ENCODE measurements at regions not wholly inside any gene's neighbourhood (a gene's known extent, or its start where the extent isn't known, plus 50 kb on each side); places are given as distances from the start of the nearest gene placed in this dataset.

GRCh38 chr6:141259091-141259490 is 873.6 kb upstream of the GJE1 start:
- DNase-seq (ENCODE audit: low spot score): no peak
- in situ Hi-C loops (cut with MboI; ENCODE audit: low sequenced_read_pairs, unreplicated experiment): no loop called here
- TF ChIP-seq CTCF (IDR thresholded peaks at IDR 0.05; ENCODE audit: borderline replicate concordance, control extremely low read depth, extremely low read depth, insufficient read depth, missing control alignments): no peak

- in situ Hi-C loops (cut with MboI; ENCODE audit: low sequenced_read_pairs, unreplicated experiment): no loop called here
- no peak for DNase-seq (ENCODE audit: low spot score)
- no peak for TF ChIP-seq CTCF (IDR thresholded peaks at IDR 0.05; ENCODE audit: borderline replicate concordance, control extremely low read depth, extremely low read depth, insufficient read depth, missing control alignments)
These were observed 874.2 kb upstream of the GJE1 start for GRCh38 chr6:141258516-141258915.

- in situ Hi-C loops (cut with MboI; ENCODE audit: low sequenced_read_pairs, unreplicated experiment): no loop called here
- no peak for TF ChIP-seq CTCF (IDR thresholded peaks at IDR 0.05; ENCODE audit: borderline replicate concordance, control extremely low read depth, extremely low read depth, insufficient read depth, missing control alignments)
These were observed 878.4 kb upstream of the GJE1 start for GRCh38 chr6:141254336-141254735.

GRCh38 chr6:141252828-141253608 is 879.7 kb upstream of the GJE1 start:
- no peak for TF ChIP-seq CTCF (IDR thresholded peaks at IDR 0.05; ENCODE audit: borderline replicate concordance, control extremely low read depth, extremely low read depth, insufficient read depth, missing control alignments)
- in situ Hi-C loops (cut with MboI; ENCODE audit: low sequenced_read_pairs, unreplicated experiment): no loop called here

More at GRCh38 chr6:141254336-141254735, 878.4 kb upstream of the GJE1 start:
- DNase-seq (ENCODE audit: low spot score): no peak

GRCh38 chr6:141251286-141251685 is 881.4 kb upstream of the GJE1 start:
- in situ Hi-C loops (cut with MboI; ENCODE audit: low sequenced_read_pairs, unreplicated experiment): no loop called here
- DNase-seq (ENCODE audit: low spot score): no peak
- no peak for TF ChIP-seq CTCF (IDR thresholded peaks at IDR 0.05; ENCODE audit: borderline replicate concordance, control extremely low read depth, extremely low read depth, insufficient read depth, missing control alignments)

More at GRCh38 chr6:141252828-141253608, 879.7 kb upstream of the GJE1 start:
- no peak for DNase-seq (ENCODE audit: low spot score)

GRCh38 chr6:141248021-141248799 is 884.5 kb upstream of the GJE1 start:
- no peak for TF ChIP-seq CTCF (IDR thresholded peaks at IDR 0.05; ENCODE audit: borderline replicate concordance, control extremely low read depth, extremely low read depth, insufficient read depth, missing control alignments)
- in situ Hi-C loops (cut with MboI; ENCODE audit: low sequenced_read_pairs, unreplicated experiment): no loop called here
- DNase-seq (ENCODE audit: low spot score): no peak
